IMR-90 (cell line): ENCODE measurements at regions not wholly inside any gene's neighbourhood (a gene's known extent, or its start where the extent isn't known, plus 50 kb on each side); places are given as distances from the start of the nearest gene placed in this dataset.

Source experiments
- ATAC-seq: fragments of 200-7000 bp; cut with Tn5 transposase; 2 replicates; pipeline ENCODE4 v1.9.1; 2020; ENCODE audit warnings: low read depth, mild to moderate bottlenecking, moderate library complexity
- BruUV-seq: library from RNA; stranded (reverse); fragments of 400-500 nt; replicated peaks from 2 replicates; lab custom pipeline; 2021; lab: Mats Ljungman, UMichigan
- CTCF ChIA-PET: fragments of 300-600 bp; formaldehyde crosslinking; extraction: SDS; loops from one replicate; lab custom pipeline; 2021; ENCODE audit warnings: antibody characterized with exemption; lab: Yijun Ruan, JAX
- POLR2A ChIA-PET: fragments of 300-600 bp; sonication (Branson Sonifier 250); formaldehyde crosslinking; loops from one replicate; lab custom pipeline; 2022; ENCODE audit warnings: antibody characterized with exemption; ENCODE audit not compliant: unreplicated experiment; lab: Charles Lee
- DNase-seq: peaks from one replicate; pipeline ENCODE4 v3.0.0; 2013
- H2AFZ ChIP-seq: replicated peaks from 2 replicates; pipeline ENCODE3; 2013; ENCODE audit warnings: low read length, mild to moderate bottlenecking; ENCODE audit not compliant: poor library complexity
- H2AK5ac ChIP-seq: 2 replicates; pipeline ENCODE4 v1.6.1; 2013; ENCODE audit warnings: low read depth, low read length, inconsistent platforms
- H2AK9ac ChIP-seq: replicated peaks from 2 replicates; pipeline ENCODE3; 2013; ENCODE audit warnings: mild to moderate bottlenecking, low read depth, low read length, moderate library complexity; ENCODE audit not compliant: poor library complexity
- H2BK120ac ChIP-seq: 2 replicates; pipeline ENCODE4 v1.6.1; 2013; ENCODE audit warnings: low read depth, low read length, inconsistent platforms
- H2BK15ac ChIP-seq: 3 replicates; pipeline ENCODE4 v1.6.1; 2013; ENCODE audit warnings: low read depth, low read length, inconsistent platforms
- H2BK20ac ChIP-seq: 2 replicates; pipeline ENCODE4 v1.6.1; 2013; ENCODE audit warnings: low read depth, mild to moderate bottlenecking, inconsistent platforms, low read length, moderate library complexity
- H2BK5ac ChIP-seq: 2 replicates; pipeline ENCODE4 v1.6.1; 2013; ENCODE audit warnings: mild to moderate bottlenecking, low read depth, low read length, inconsistent platforms; ENCODE audit not compliant: poor library complexity, severe bottlenecking
- H3K14ac ChIP-seq: replicated peaks from 2 replicates; pipeline ENCODE4 v1.6.1; 2013; ENCODE audit warnings: low read depth, low read length, inconsistent platforms
- H3K18ac ChIP-seq: 2 replicates; pipeline ENCODE4 v1.6.1; 2013; ENCODE audit warnings: low read depth, low read length, control low read depth
- H3K23ac ChIP-seq: 2 replicates; pipeline ENCODE4 v1.6.1; 2013; ENCODE audit warnings: low read depth, low read length, inconsistent platforms
- H3K27ac ChIP-seq: 2 replicates; pipeline ENCODE4 v1.5.1; 2013; ENCODE audit warnings: mild to moderate bottlenecking, control low read depth, low read length; ENCODE audit not compliant: insufficient read depth
- H3K27me3 ChIP-seq: 2 replicates; pipeline ENCODE4 v1.6.1; 2013; ENCODE audit warnings: low read length; ENCODE audit not compliant: control insufficient read depth, insufficient read depth
- H3K36me3 ChIP-seq: 2 replicates; pipeline ENCODE4 v1.6.1; 2013; ENCODE audit warnings: low read length, mixed read lengths; ENCODE audit not compliant: control insufficient read depth, insufficient read depth
- H3K4ac ChIP-seq: 2 replicates; pipeline ENCODE4 v1.6.1; 2013; ENCODE audit warnings: low read depth, low read length, inconsistent platforms
- H3K4me1 ChIP-seq: 2 replicates; pipeline ENCODE4 v1.6.1; 2013; ENCODE audit warnings: low read length, mixed read lengths; ENCODE audit not compliant: control insufficient read depth, insufficient read depth
- H3K4me2 ChIP-seq: 2 replicates; pipeline ENCODE4 v1.6.1; 2013; ENCODE audit warnings: low read depth, mild to moderate bottlenecking, control low read depth, low read length, moderate library complexity
- H3K4me3 ChIP-seq: 2 replicates; pipeline ENCODE4 v1.5.1; 2013; ENCODE audit warnings: low read depth, mild to moderate bottlenecking, control low read depth, low read length, moderate library complexity; ENCODE audit not compliant: insufficient read depth
- H3K56ac ChIP-seq: 2 replicates; pipeline ENCODE4 v1.6.1; 2013; ENCODE audit warnings: low read length, inconsistent platforms; ENCODE audit not compliant: insufficient read depth; ENCODE audit errors: extremely low read depth
- H3K79me1 ChIP-seq, 2 experiments: 2 replicates each; pipeline ENCODE4 v1.6.1; 2013; ENCODE audit warnings: low read length in 2 of 2, inconsistent platforms in 1 of 2, low read depth in 1 of 2
- H3K9ac ChIP-seq: 2 replicates; pipeline ENCODE4 v1.6.1; 2013; ENCODE audit warnings: low read depth, low read length, control low read depth
- H3K9me1 ChIP-seq: 2 replicates; pipeline ENCODE4 v1.6.1; 2013; ENCODE audit warnings: low read length, inconsistent platforms; ENCODE audit not compliant: insufficient read depth
- H3K9me3 ChIP-seq: 2 replicates; pipeline ENCODE4 v1.6.1; 2013; ENCODE audit warnings: low read length; ENCODE audit not compliant: control insufficient read depth, insufficient read depth
- H4K20me1 ChIP-seq: 2 replicates; pipeline ENCODE4 v1.6.1; 2013; ENCODE audit warnings: low read length, inconsistent platforms; ENCODE audit not compliant: insufficient read depth
- H4K5ac ChIP-seq: 2 replicates; pipeline ENCODE4 v1.6.1; 2013; ENCODE audit warnings: mild to moderate bottlenecking, low read depth, low read length, control low read depth
- H4K8ac ChIP-seq, 2 experiments: 2 replicates each; pipeline ENCODE4 v1.6.1; 2013; ENCODE audit warnings: low read depth in 2 of 2, low read length in 2 of 2, control low read depth in 1 of 2, inconsistent platforms in 1 of 2
- H4K91ac ChIP-seq: 2 replicates; pipeline ENCODE4 v1.6.1; 2013; ENCODE audit warnings: low read depth, low read length, inconsistent platforms; ENCODE audit not compliant: insufficient read depth
- BHLHE40 ChIP-seq: fragments of 150-350 bp; IDR thresholded peaks from 2 replicates; pipeline ENCODE4 v1.6.1; 2016; ENCODE audit warnings: mild to moderate bottlenecking, low read depth, low read length
- CEBPB ChIP-seq: IDR thresholded peaks from 2 replicates; pipeline ENCODE4 v1.6.1; 2012; ENCODE audit warnings: low read depth, low read length, improper control_type of control experiment
- ELK1 ChIP-seq: fragments of 150-350 bp; IDR thresholded peaks from 2 replicates; pipeline ENCODE4 v1.6.1; 2016; ENCODE audit warnings: low read depth, mild to moderate bottlenecking, low read length, moderate library complexity, borderline replicate concordance
- FOS ChIP-seq: fragments of 150-350 bp; IDR thresholded peaks from 2 replicates; pipeline ENCODE4 v1.6.1; 2016; ENCODE audit warnings: low read depth, low read length
- MAZ ChIP-seq: IDR thresholded peaks from 2 replicates; pipeline ENCODE4 v1.6.1; 2012; ENCODE audit warnings: low read depth, mild to moderate bottlenecking, low read length, improper control_type of control experiment, moderate library complexity, borderline replicate concordance
- MXI1 ChIP-seq: IDR thresholded peaks from 2 replicates; pipeline ENCODE4 v1.6.1; 2012; ENCODE audit warnings: low read depth, mild to moderate bottlenecking, low read length, moderate library complexity, borderline replicate concordance
- NFE2L2 ChIP-seq: fragments of 150-350 bp; IDR thresholded peaks from 2 replicates; pipeline ENCODE4 v1.6.1; 2016; ENCODE audit warnings: low read depth, mild to moderate bottlenecking, low read length
- POLR2A ChIP-seq: IDR thresholded peaks from 2 replicates; pipeline ENCODE4 v1.6.1; 2012; ENCODE audit warnings: mild to moderate bottlenecking, low read depth, low read length
- RAD21 ChIP-seq: IDR thresholded peaks from 2 replicates; pipeline ENCODE4 v1.6.1; 2012; ENCODE audit warnings: low read length, improper control_type of control experiment
- RCOR1 ChIP-seq: IDR thresholded peaks from 2 replicates; pipeline ENCODE4 v1.6.1; 2012; ENCODE audit warnings: mild to moderate bottlenecking, low read length, improper control_type of control experiment; ENCODE audit not compliant: insufficient replicate concordance
- RFX5 ChIP-seq: IDR thresholded peaks from 2 replicates; pipeline ENCODE4 v1.8.0; 2012; ENCODE audit warnings: low read depth, mild to moderate bottlenecking, low read length, moderate library complexity
- SMC3 ChIP-seq: fragments of 150-350 bp; IDR thresholded peaks from 2 replicates; pipeline ENCODE4 v1.6.1; 2016; ENCODE audit warnings: low read depth, mild to moderate bottlenecking, antibody characterized with exemption, low read length, moderate library complexity
- WGBS, 2 experiments: methylation state at CpG; one replicate each; pipeline versions ENCODE4 v1.1.5 to v1.1.7; 2013; ENCODE audit warnings: missing lambda C conversion rate in 2 of 2; ENCODE audit not compliant: insufficient read length in 1 of 2; ENCODE audit errors: extremely low coverage in 2 of 2; 5-methylcytosine and 5-hydroxymethylcytosine counted together
- dilution Hi-C: fragments of 300-500 bp; cut with HindIII; formaldehyde crosslinking; loops from one replicate; pipeline ENCODE4 v1.14.3; 2018; ENCODE audit warnings: low sequenced_read_pairs; ENCODE audit not compliant: unreplicated experiment
- in situ Hi-C: fragments of 300-500 bp; cut with MboI; formaldehyde crosslinking; loops from 3 replicates; pipeline ENCODE4 v1.14.3; 2019; ENCODE audit warnings: low sequenced_read_pairs, inconsistent platforms, mixed read lengths
- intact Hi-C: fragments of 100-400 bp; cut with micrococcal nuclease; formaldehyde crosslinking; loops from 2 replicates; pipeline ENCODE4 v1.10.0; 2022
- TF ChIP-seq, protein P1 (sequence below): conservative IDR thresholded peaks from 2 replicates; pipeline ENCODE4 v1.5.1; 2012; ENCODE audit warnings: mild to moderate bottlenecking, low read depth, low read length, improper control_type of control experiment

GRCh38 chr2:239555571-239555905 is 154.7 kb upstream of the HDAC4 start:
- Histone ChIP-seq H2AK9ac (no peak overlapping the region), H3K23ac (no peak overlapping the region), H3K27ac (no peak overlapping the region), H2BK15ac (no peak overlapping the region), H3K9me3 (peaks cover 13% of the 10 kb centered on the region; the same call in 1 of the 2 replicates), H2AK5ac (no peak overlapping the region), H3K56ac (no peak overlapping the region), H3K4ac (no peak overlapping the region), H3K9me1 (no peaks in the 10 kb centered on the region), H4K20me1 (no peaks in the 10 kb centered on the region), H2BK5ac (no peak overlapping the region), H4K5ac (no peak overlapping the region), H3K79me1 (no peaks in the 10 kb centered on the region), H2AFZ (no peak overlapping the region), H3K4me2 (no peak overlapping the region), H3K27me3 (no peaks in the 10 kb centered on the region), H4K91ac (no peak overlapping the region), H3K4me3 (no peak overlapping the region), H3K4me1 (no peaks in the 10 kb centered on the region), H2BK20ac (no peak overlapping the region), H3K14ac (no peak overlapping the region), H2BK120ac (no peak overlapping the region), H3K9ac (no peak overlapping the region), H4K8ac (no peak overlapping the region), H3K18ac (no peak overlapping the region), H3K36me3 (no peaks in the 10 kb centered on the region)
- ChIA-PET POLR2A (no interaction called here), CTCF (no interaction called here)
- dilution Hi-C loops, result no loop called here
- in situ Hi-C loops, result no loop called here
- ATAC-seq (no peak), DNase-seq (no peak)
- WGBS, 2 experiments, result 69% methylated on average over 3 of the region's 6 CpGs; no CpG with 5 or more reads in 1 of the 2 experiments
- BruUV-seq, result no TSS peak
- intact Hi-C loops, result no loop called here
- no peak for TF ChIP-seq RAD21
- no peak for TF ChIP-seq CEBPB
- no peak for TF ChIP-seq RCOR1
- TF ChIP-seq, protein P1, sequence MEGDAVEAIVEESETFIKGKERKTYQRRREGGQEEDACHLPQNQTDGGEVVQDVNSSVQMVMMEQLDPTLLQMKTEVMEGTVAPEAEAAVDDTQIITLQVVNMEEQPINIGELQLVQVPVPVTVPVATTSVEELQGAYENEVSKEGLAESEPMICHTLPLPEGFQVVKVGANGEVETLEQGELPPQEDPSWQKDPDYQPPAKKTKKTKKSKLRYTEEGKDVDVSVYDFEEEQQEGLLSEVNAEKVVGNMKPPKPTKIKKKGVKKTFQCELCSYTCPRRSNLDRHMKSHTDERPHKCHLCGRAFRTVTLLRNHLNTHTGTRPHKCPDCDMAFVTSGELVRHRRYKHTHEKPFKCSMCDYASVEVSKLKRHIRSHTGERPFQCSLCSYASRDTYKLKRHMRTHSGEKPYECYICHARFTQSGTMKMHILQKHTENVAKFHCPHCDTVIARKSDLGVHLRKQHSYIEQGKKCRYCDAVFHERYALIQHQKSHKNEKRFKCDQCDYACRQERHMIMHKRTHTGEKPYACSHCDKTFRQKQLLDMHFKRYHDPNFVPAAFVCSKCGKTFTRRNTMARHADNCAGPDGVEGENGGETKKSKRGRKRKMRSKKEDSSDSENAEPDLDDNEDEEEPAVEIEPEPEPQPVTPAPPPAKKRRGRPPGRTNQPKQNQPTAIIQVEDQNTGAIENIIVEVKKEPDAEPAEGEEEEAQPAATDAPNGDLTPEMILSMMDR, result no peak
- no peak for TF ChIP-seq MXI1
- no peak for TF ChIP-seq RFX5
- no peak for TF ChIP-seq ELK1
- TF ChIP-seq NFE2L2, result no peak
- no peak for TF ChIP-seq SMC3
- TF ChIP-seq BHLHE40, result no peak
- no peak for TF ChIP-seq MAZ
- TF ChIP-seq FOS, result no peak
- no peak for TF ChIP-seq POLR2A
